CMK (cell line): ENCODE measurements at regions not wholly inside any gene's neighbourhood (a gene's known extent, or its start where the extent isn't known, plus 50 kb on each side); places are given as distances from the start of the nearest gene placed in this dataset.
"Not testable (repeated sequence)": the region's sequence is repeated elsewhere in the genome, so short reads cannot be mapped to it uniquely, and the experiment has no call there.

ENCODE experiments used
- DNase-seq: peaks from one replicate; pipeline ENCODE4 v3.0.0-alpha.2; 2010; ENCODE audit warnings: low read depth

DNA sequence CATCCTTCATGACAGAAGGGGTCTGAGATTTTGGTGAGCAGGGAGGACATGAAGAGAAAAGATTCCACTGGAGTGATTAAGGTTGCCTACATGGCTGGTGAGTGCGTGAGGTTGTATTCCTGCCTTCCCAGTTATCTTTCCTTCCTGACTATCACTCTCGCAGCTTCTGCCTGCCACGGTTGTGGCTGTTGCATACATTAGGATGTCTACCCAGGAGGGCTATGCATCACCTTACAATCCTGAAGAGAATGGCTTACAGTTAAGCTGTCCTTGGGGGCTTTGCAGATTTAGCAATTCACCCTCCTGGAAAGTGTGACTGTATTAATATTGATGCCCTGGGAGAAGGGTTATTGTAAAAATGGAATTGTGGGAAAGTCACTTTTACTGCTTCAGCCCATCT is 571.0 kb downstream of the TSN start:
- DNase-seq: no peak

DNA sequence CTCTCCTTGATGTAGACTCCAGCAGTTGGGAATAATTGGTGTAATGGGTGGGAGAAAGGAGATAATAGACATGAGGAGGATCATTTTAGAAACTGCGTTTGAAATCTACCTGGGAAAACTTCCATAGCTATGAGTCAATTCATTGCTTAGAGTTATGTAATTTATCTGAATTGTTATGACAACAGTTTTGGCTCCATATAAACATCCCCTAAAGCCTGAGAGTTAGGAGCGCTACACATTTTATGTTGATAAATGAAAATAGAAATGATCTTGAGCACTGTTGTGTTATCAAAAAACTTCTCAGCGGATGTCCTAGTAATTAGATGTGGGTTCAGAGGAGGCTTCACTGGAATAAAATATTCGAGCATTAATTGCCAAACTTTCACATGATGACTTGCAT is 573.4 kb downstream of the TSN start:
- DNase-seq: no peak

DNA sequence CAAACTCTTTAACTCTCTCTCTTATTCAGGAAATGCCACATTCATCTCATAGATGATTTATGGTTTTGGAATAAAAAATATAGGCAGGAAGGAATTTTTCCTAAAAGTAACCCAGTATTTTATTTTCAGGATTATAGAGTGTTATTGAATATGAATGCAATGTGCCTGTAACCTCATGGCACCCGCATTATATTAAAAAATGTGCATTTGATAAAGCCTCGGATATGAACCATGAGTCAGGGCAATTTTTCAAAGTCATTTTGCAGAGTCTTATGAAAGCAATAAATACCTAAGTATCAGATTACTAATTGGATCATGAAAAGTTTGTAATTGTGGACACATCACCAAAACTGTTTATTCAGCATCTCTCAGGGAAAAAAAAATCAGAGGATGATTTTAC is 573.8 kb downstream of the TSN start:
- DNase-seq: no peak

DNA sequence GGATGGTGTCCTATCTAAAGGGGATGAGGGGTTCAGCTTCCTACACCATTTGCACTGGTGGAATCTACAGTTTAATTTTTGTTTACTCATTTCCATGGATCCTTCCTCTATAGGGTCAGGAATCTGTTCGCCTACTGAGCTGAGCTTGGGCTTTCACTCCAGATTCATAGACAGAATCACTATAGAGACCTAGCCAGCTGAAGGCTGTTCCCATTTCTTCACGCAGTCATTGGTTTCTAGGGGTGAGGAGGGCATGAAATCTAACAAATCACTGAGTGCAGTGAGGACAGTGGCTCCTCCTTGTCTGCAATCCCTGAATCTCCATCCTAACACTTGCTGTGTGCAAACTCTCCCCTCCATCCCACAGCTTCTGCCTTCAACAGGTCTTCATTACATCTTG is 578.5 kb downstream of the TSN start:
- DNase-seq: no peak

- no peak for DNase-seq
Observed at GRCh38 chr2:122338000-122338399, 582.5 kb downstream of the TSN start.

GRCh38 chr2:122340246-122340645 is 584.8 kb downstream of the TSN start:
- no peak for DNase-seq

GRCh38 chr2:122341007-122341406 is 585.6 kb downstream of the TSN start:
- no peak for DNase-seq

GRCh38 chr2:122352151-122352550 is 596.7 kb downstream of the TSN start:
- not testable (repeated sequence) for DNase-seq

DNA sequence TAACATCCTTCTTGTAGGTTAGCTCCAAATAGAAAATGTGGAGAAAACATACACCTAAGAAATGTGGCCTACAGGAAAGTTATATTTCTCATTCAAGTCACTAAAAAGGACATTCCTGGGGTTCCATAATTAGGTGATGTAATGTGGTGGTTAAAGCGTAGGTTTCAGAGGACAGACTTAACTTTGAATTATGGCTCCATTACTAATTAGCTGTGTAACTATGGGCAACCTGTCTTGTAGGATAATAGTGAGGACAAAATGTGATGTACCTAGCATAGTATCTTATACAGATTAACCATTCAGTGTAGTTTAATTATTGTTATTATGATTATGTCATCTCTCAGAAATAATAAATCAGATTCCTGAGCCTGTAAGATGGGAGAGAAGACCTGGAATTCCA is 602.5 kb downstream of the TSN start:
- DNase-seq: no peak

- no peak for DNase-seq
Observed at GRCh38 chr2:122358729-122359128, 603.3 kb downstream of the TSN start.

GRCh38 chr2:122363885-122364284 is 608.4 kb downstream of the TSN start:
- DNase-seq: no peak

GRCh38 chr2:122366427-122366826 is 611.0 kb downstream of the TSN start:
- no peak for DNase-seq

- DNase-seq: no peak
Observed at GRCh38 chr2:122366969-122367645, 611.7 kb downstream of the TSN start.

DNA sequence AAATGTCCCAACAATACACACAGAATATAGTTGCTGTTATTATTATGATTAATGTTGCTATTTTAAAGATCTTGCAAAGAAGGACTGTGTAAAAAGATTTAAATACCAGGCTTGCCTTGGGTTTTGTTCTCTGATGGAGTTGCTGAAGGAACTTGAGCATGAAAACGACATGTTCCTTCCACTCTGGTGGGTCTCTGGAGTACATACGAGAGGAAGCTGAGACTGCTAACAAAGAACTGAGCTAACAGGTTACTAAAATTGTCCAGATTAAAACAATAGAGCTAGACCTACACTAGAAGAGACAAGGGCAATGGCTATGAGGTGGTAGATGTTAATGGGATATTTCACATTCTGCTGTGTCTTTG is 612.2 kb downstream of the TSN start:
- no peak for DNase-seq

GRCh38 chr2:122368576-122369243 is 613.3 kb downstream of the TSN start:
- no peak for DNase-seq

GRCh38 chr2:122378521-122378920 is 623.1 kb downstream of the TSN start:
- no peak for DNase-seq

GRCh38 chr2:122384768-122385333 is 629.4 kb downstream of the TSN start:
- no peak for DNase-seq

DNA sequence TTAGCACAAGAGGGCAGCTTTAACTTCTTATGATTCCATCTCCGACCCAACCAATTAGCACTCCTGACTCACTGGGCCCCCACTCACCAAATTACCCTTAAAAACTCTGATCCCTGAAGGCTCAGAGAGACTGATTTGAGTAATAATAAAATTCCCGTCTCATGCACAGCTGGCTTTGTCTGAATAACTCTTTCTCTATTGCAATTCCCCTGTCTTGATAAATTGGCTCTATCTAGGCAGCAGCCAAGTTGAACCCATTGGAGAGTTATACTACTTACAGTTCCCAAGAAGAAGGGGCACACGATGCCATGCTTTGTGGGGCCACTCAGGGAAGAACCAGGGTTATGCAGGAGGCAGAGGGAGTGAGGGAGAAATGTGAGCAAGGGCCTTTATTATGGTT is 632.8 kb downstream of the TSN start:
- no peak for DNase-seq

DNA sequence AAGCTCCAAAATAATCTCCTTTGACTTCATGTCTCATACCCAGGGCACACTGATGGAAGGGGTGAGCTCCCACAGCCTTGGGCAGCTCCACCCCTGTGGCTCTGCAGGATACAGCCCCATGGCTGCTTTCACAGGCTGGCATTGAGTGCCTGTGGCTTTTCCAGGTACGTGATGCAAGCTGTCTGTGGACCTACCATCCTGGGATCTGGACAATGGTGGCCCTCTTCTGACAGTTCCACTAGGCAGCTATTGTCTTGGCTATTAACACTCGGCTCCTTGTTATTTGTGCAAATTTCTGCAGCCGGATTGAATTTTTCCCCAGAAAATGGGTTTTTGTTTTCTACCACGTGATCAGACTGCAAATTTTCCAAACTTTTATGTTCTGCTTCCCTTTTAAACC is 634.2 kb downstream of the TSN start:
- no peak for DNase-seq

- no peak for DNase-seq
Observed at GRCh38 chr2:122390406-122390805, 635.0 kb downstream of the TSN start.

- no peak for DNase-seq
Observed at GRCh38 chr2:122391726-122392125, 636.3 kb downstream of the TSN start.

DNA sequence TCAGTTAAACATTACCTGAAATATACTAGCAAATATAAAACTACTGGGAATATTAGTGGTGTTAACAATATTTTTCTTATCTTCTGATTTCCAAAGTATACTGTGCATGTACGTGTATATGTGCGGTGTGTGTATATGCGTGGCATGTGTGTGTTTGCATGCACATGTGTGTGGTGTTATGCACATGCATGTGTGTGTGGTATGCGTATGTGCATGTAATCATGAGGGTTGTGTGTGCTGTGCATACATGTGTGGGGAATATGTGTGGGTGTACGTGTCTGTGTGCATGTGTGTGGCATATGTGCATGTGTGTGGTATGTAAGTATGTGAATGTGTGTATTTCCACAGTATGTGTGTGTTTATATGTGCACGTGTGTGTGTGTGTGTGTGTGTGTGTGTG is 640.2 kb downstream of the TSN start:
- DNase-seq: no peak

DNA sequence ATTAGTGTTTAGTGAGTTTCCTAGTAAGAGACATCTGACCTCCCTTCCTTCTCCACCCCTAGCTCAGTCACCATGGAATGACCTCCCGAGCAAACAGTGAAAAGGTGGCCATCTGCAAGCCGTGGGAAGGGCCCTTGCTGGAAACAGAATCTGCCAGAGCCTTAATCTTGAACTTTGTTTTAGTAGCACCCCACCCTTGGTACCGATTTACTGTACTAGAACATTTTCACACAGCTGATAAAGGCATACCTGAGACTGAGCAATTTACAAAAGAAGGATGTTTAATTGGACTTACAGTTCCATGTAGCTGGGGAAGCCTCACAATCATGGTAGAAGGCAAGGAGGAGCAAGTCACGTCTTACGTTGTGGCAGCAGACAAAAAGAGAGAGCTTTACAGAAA is 655.8 kb downstream of the TSN start:
- DNase-seq: no peak

DNA sequence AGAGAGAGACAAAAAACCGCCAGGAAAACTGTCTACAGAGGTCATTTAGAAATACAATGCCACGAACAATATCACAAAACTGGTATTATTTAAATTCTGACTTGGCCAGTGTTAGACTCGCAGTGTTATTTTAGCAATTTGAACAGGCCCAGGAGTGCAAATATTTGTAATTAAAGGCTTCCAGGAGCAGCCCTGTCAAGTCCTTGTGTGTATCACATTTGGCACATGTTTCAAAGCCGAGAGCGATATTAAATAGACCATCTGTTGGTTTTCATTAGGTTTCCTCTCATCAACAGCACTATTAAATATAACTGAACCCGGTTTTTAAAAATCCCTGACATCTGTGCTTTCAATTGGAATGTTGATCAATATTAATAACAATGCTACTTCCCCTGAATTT is 656.9 kb downstream of the TSN start:
- DNase-seq: no peak
